Cardiac fibroblast (primary cell): ENCODE measurements at regions not wholly inside any gene's neighbourhood (a gene's known extent, or its start where the extent isn't known, plus 50 kb on each side); places are given as distances from the start of the nearest gene placed in this dataset.
A peak's percentile ranks its signal among the peaks of the same experiment; 100 is the strongest.

Source experiments
- DNase-seq, 2 donors: peaks; one replicate each; pipeline versions ENCODE4 v3.0.0 to v3.0.0-alpha.2; 2010; ENCODE audit warnings: low read depth in 2 of 2
- H3K4me3 ChIP-seq, 2 donors: replicated peaks in 1 of 2; 1 replicate in 1 of 2; 2 replicates in 1 of 2; pipeline ENCODE4 v1.5.1; 2011; ENCODE audit warnings: low read depth in 2 of 2, low read length in 2 of 2, mild to moderate bottlenecking in 2 of 2, moderate library complexity in 1 of 2
- TF ChIP-seq, protein P1 (sequence below): IDR thresholded peaks from one replicate; pipeline ENCODE4 v1.5.1; 2011; ENCODE audit warnings: low read depth, mild to moderate bottlenecking, low read length, inconsistent platforms

DNA sequence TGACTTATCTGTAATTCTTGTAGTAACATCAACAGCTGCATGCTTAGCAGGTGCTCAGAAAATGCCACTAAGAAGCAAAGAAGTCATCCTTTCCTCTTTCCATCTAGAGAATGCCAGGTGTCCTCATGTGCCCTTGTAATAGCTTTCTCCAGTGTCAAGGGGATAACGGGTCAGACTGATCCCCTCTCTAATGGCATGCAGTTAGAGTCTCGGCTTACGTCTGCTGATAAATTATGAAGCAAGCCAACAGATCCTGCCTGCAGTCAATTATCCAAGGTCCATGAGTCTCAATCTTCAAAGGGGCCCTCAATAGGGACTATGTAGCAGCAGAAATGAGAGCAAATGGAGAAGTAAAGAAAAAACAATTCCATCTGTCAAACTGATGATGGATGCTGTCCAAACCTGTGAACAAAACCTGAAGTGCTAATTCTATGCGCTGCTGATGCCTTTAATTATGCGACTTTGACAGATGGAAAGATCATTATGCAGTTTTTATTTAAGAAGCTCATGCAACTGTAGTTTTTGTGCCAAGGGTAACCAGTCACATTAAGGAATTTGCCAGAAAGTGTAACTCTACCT, 162.8 kb upstream of the PEX5L start:
- TF ChIP-seq, protein P1, sequence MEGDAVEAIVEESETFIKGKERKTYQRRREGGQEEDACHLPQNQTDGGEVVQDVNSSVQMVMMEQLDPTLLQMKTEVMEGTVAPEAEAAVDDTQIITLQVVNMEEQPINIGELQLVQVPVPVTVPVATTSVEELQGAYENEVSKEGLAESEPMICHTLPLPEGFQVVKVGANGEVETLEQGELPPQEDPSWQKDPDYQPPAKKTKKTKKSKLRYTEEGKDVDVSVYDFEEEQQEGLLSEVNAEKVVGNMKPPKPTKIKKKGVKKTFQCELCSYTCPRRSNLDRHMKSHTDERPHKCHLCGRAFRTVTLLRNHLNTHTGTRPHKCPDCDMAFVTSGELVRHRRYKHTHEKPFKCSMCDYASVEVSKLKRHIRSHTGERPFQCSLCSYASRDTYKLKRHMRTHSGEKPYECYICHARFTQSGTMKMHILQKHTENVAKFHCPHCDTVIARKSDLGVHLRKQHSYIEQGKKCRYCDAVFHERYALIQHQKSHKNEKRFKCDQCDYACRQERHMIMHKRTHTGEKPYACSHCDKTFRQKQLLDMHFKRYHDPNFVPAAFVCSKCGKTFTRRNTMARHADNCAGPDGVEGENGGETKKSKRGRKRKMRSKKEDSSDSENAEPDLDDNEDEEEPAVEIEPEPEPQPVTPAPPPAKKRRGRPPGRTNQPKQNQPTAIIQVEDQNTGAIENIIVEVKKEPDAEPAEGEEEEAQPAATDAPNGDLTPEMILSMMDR, result no peak
- no peak for DNase-seq
- no peak overlapping the region for H3K4me3 ChIP-seq

DNA sequence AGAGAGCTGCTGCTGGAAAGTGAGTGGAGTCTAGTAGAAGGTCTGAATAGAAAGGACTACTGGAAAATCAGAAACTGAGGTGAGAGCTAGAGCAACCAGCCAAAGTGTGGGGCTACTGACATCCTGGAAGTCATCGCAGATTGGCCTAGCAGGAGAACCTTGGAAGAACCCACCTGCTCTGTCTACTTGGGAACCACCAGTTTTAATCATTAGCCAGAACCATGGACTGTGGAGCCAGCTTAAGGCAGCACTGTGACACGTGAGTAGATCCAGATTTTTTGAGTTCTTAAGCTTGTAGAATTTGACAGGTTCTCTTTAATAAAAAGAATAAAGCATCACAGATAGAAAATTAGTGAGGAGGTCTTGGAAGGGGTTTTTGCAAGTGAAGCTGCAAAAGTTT, 179.1 kb upstream of the PEX5L start:
- TF ChIP-seq, protein P1, result no peak
- no peak for DNase-seq
- H3K4me3 ChIP-seq, result no peak overlapping the region

DNA sequence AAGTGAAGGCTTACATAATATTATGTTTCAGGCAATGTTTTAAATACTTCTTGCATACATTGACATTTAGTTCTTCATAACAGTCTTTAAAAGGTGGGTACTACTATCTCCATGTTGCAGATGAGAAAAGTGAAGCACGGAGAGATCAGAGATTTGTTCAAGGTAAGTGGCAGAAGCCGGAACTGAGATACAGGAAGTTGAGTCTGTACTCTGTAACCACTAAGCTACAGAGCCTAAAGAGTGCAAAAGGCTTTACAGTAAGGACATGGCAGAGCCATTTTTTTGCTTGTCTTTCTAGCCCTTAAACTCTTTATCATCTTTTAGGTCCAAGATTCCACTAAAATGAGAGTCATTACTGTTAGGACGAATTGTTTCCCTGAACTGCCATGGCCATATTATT, 186.5 kb upstream of the PEX5L start:
- TF ChIP-seq, protein P1, result no peak
- no peak for DNase-seq
- H3K4me3 ChIP-seq, result no peak overlapping the region

DNA sequence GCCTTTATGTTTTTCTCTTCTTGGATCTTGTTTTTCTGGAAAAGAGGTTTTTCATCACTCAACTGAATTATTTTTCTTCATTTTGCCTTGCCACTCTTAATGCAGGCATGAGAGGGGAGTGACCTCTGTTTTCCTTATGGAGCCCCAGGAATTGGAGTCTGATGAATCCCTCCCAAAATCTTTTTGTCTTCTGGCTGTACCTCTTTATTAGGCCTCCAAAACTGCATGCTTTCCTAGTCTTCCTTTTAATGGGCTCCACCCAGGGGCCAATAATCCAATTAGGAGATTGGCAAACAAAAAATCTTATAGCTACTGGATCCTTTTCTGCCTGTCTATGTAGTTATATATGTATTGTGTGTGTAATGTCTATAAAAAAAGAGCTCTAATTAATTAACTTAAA, 192.4 kb upstream of the PEX5L start:
- DNase-seq, result peak in 1 of 2 donors; percentile 1
- TF ChIP-seq, protein P1, result no peak
- no peak overlapping the region for H3K4me3 ChIP-seq

DNA sequence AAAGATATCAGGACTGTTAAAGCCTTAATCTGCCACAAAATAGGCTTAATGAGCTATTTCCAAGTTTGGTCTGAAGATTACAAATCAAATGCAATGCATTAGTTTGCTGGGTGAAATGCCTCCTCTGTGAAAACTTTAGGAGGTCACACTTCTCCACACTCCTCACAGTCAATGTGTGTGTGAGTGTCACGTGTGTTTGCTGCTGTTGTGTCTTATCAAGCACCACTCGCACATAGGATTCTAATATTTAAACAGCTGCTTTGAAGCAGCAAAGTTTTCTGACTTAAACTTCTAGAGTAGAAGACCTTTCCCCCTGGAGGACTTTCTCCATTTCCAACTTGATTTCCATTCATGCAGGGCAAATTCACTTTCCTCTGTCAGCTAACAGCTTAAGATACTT, 203.2 kb upstream of the PEX5L start:
- TF ChIP-seq, protein P1, result no peak
- no peak overlapping the region for H3K4me3 ChIP-seq
- no peak for DNase-seq

DNA sequence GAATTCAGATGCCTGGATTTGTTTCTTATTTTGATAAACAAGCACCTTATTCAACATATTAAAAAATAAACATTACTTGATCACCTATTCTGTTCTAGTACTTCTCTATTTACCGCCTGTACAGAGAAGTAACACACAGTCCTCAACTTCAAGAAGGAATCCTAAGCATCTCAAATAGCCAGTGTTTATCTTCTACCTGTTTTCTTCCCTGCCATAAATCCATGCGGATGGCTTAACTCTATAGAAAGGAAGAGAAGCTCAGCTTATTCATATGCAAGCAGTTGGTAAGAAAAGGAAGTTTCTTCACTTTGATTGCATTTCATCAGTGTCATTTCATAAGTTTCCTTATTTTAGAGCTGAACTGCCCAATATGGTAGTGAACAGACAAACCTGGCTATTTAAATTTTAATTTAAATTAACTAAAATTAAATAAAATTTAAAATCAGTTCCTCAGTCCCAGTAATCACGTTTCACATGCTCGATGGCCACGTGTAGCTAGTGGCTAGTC, 210.0 kb upstream of the PEX5L start:
- no peak for DNase-seq
- TF ChIP-seq, protein P1, result no peak

DNA sequence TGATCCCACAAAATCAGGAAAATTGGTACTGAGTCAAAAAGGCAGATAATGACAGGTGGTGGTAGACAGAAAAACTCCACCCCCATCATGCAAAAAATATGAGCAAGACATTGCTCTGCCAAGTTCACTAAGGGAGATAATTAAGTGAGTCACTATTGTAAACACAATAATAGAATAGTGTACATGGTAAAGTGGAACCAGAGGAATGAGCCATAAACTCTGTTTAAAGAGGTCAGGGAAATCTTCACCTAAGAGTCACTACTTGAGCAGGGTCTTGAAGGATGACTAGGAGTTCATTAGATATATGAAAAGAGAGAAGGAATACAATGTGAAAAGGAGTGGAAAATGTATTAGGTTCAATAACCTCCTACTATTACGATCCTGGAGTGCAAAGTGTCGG, 213.4 kb upstream of the PEX5L start:
- peak in 1 of 2 donors; percentile 53 for DNase-seq
- TF ChIP-seq, protein P1, result no peak
- H3K4me3 ChIP-seq, result no peak overlapping the region

More for the DNA sequence above, 210.0 kb upstream of the PEX5L start:
- no peak overlapping the region for H3K4me3 ChIP-seq
